Loucy (cell line): ENCODE measurements at regions not wholly inside any gene's neighbourhood (a gene's known extent, or its start where the extent isn't known, plus 50 kb on each side); places are given as distances from the start of the nearest gene placed in this dataset.

ENCODE experiments used
- CTCF ChIP-seq: fragments of 200-600 bp; sonication (generic); conservative IDR thresholded peaks from 2 replicates; pipeline ENCODE4 v1.5.1; 2014; ENCODE audit warnings: mild to moderate bottlenecking, antibody characterized with exemption, low read length
- EZH2phosphoT487 ChIP-seq: fragments of 200-600 bp; IDR thresholded peaks from 2 replicates; pipeline ENCODE4 v1.6.1; 2018; ENCODE audit warnings: antibody characterized with exemption, mild to moderate bottlenecking, moderate library complexity, borderline replicate concordance

- TF ChIP-seq CTCF (no peak), EZH2phosphoT487 (no peak)
Measured at GRCh38 chr10:9195385-9195784, 1140.9 kb downstream of the GATA3 start.
